HFFc6 (cell line): ENCODE measurements at regions not wholly inside any gene's neighbourhood (a gene's known extent, or its start where the extent isn't known, plus 50 kb on each side); places are given as distances from the start of the nearest gene placed in this dataset.
"Not testable (repeated sequence)": the region's sequence is repeated elsewhere in the genome, so short reads cannot be mapped to it uniquely, and the experiment has no call there.

ENCODE experiments used
- DNase-seq: peaks from one replicate; pipeline ENCODE4 v3.0.0-alpha.2; 2018
- H3K27ac Mint-ChIP-seq: 2 replicates; pipeline ENCODE4 v1.8.0; 2020; ENCODE audit warnings: mild to moderate bottlenecking, mixed read lengths
- H3K27me3 Mint-ChIP-seq: 2 replicates; pipeline ENCODE4 v1.8.0; 2021; ENCODE audit warnings: mild to moderate bottlenecking, moderate library complexity, mixed read lengths; ENCODE audit not compliant: insufficient read depth
- H3K36me3 Mint-ChIP-seq: 2 replicates; pipeline ENCODE4 v1.8.0; 2021; ENCODE audit warnings: low read depth, mixed read lengths
- H3K4me1 Mint-ChIP-seq: 2 replicates; pipeline ENCODE4 v1.8.0; 2020; ENCODE audit warnings: low read depth, mixed read lengths
- H3K4me3 Mint-ChIP-seq: 2 replicates; pipeline ENCODE4 v1.8.0; 2020; ENCODE audit warnings: mild to moderate bottlenecking, moderate library complexity, mixed read lengths
- H3K9me3 Mint-ChIP-seq: 2 replicates; pipeline ENCODE4 v1.8.0; 2020; ENCODE audit warnings: mild to moderate bottlenecking, mixed read lengths
- CTCF ChIP-seq: fragments of 200-600 bp; sonication (generic); IDR thresholded peaks from 2 replicates; pipeline ENCODE4 v1.5.0; 2021; ENCODE audit warnings: antibody characterized with exemption, mild to moderate bottlenecking

- H3K9me3 Mint-ChIP-seq, H3K36me3 Mint-ChIP-seq, H3K27me3 Mint-ChIP-seq, H3K27ac Mint-ChIP-seq, H3K4me3 Mint-ChIP-seq, DNase-seq: not testable (repeated sequence)
- H3K4me1 Mint-ChIP-seq, result peaks cover 47% of the 10 kb centered on the region
- peak; percentile 58 for TF ChIP-seq CTCF
Measured at GRCh38 chr10:30696416-30697185, 67.0 kb upstream of the LYZL2 start.

- peak overlapping the region; percentile 50 for H3K4me3 Mint-ChIP-seq
- H3K36me3 Mint-ChIP-seq, H3K27me3 Mint-ChIP-seq, H3K27ac Mint-ChIP-seq, H3K9me3 Mint-ChIP-seq: not testable (repeated sequence)
- peaks cover 48% of the 10 kb centered on the region for H3K4me1 Mint-ChIP-seq
- DNase-seq, result peak; percentile 21
Measured at GRCh38 chr10:30695481-30696236, 66.1 kb upstream of the LYZL2 start.

- TF ChIP-seq CTCF, result no peak
- Mint-ChIP-seq H3K9me3 (no peaks in the 10 kb centered on the region), H3K27ac (no peak overlapping the region), H3K4me3 (no peak overlapping the region), H3K36me3 (peaks cover 8% of the 10 kb centered on the region; the same call in 1 of the 2 replicates), H3K27me3 (peaks cover 4% of the 10 kb centered on the region; the same call in 1 of the 2 replicates), H3K4me1 (peaks cover 43% of the 10 kb centered on the region)
- DNase-seq, result no peak
Measured at GRCh38 chr10:30694518-30695228, 65.1 kb upstream of the LYZL2 start.

- H3K4me1 Mint-ChIP-seq, result peaks cover 52% of the 10 kb centered on the region
- H3K27me3 Mint-ChIP-seq, result peaks cover 4% of the 10 kb centered on the region; the same call in 1 of the 2 replicates
- no peak for TF ChIP-seq CTCF
- peak overlapping the region; percentile 92 for H3K27ac Mint-ChIP-seq
- H3K4me3 Mint-ChIP-seq, result peak overlapping the region; percentile 70
- peak; percentile 71 for DNase-seq
- no peaks in the 10 kb centered on the region for H3K9me3 Mint-ChIP-seq
- peaks cover 8% of the 10 kb centered on the region; the same call in 1 of the 2 replicates for H3K36me3 Mint-ChIP-seq
Measured at GRCh38 chr10:30691639-30692015, 62.1 kb upstream of the LYZL2 start.

GRCh38 chr10:30690948-30691638 lies 61.5 kb upstream of the LYZL2 start:
- H3K9me3 Mint-ChIP-seq, H3K27me3 Mint-ChIP-seq, H3K36me3 Mint-ChIP-seq, DNase-seq: not testable (repeated sequence)
- peak overlapping the region; percentile 92 for H3K27ac Mint-ChIP-seq
- peak overlapping the region; percentile 70 for H3K4me3 Mint-ChIP-seq
- peaks cover 52% of the 10 kb centered on the region for H3K4me1 Mint-ChIP-seq

GRCh38 chr10:30688456-30688855 lies 58.9 kb upstream of the LYZL2 start:
- no peak for TF ChIP-seq CTCF
- Mint-ChIP-seq H3K36me3 (peaks cover 8% of the 10 kb centered on the region; the same call in 1 of the 2 replicates), H3K27ac (no peak overlapping the region; the same call in 1 of the 2 replicates), H3K4me3 (peak overlapping the region; percentile 28), H3K4me1 (peaks cover 40% of the 10 kb centered on the region), H3K9me3 (no peaks in the 10 kb centered on the region), H3K27me3 (peaks cover 12% of the 10 kb centered on the region)
- no peak for DNase-seq
